HepG2 (cell line): ENCODE measurements at regions not wholly inside any gene's neighbourhood (a gene's known extent, or its start where the extent isn't known, plus 50 kb on each side); places are given as distances from the start of the nearest gene placed in this dataset.

Source experiments
- ATF7-NPFF ChIP-seq: sonication (generic); formaldehyde crosslinking; IDR thresholded peaks from 2 replicates; pipeline ENCODE4 v1.8.1; 2023; ENCODE audit warnings: mild to moderate bottlenecking, low read depth, missing genetic modification reagents, moderate library complexity
- IKZF4 ChIP-seq: sonication (generic); formaldehyde crosslinking; IDR thresholded peaks from 2 replicates; pipeline ENCODE4 v1.5.1; 2020; ENCODE audit warnings: borderline replicate concordance, mild to moderate bottlenecking, low read depth, missing genetic modification reagents; ENCODE audit errors: not compliant biosample characterization
- NRL ChIP-seq: sonication (generic); formaldehyde crosslinking; IDR thresholded peaks from 2 replicates; pipeline ENCODE4 v1.5.0; 2020; ENCODE audit warnings: missing genetic modification reagents, mild to moderate bottlenecking, moderate library complexity, borderline replicate concordance
- ZFYVE20 ChIP-seq: sonication (generic); formaldehyde crosslinking; IDR thresholded peaks from 2 replicates; pipeline ENCODE4 v1.8.0; 2023; ENCODE audit warnings: low read depth, mild to moderate bottlenecking, moderate library complexity, missing genetic modification reagents, borderline replicate concordance
- ZNF441 ChIP-seq: sonication (generic); formaldehyde crosslinking; IDR thresholded peaks from 2 replicates; pipeline ENCODE4 v1.7.0; 2021; ENCODE audit warnings: missing genetic modification reagents, borderline replicate concordance
- TF ChIP-seq, protein P1 (sequence below): sonication (generic); formaldehyde crosslinking; IDR thresholded peaks from 2 replicates; pipeline ENCODE4 v1.4.0; 2020; ENCODE audit warnings: mild to moderate bottlenecking, missing genetic modification reagents
- TF ChIP-seq, protein P2 (sequence below): sonication (generic); formaldehyde crosslinking; IDR thresholded peaks from 2 replicates; pipeline ENCODE4 v1.8.0; 2022; ENCODE audit warnings: missing genetic modification reagents, mild to moderate bottlenecking, inconsistent platforms, borderline replicate concordance
- TF ChIP-seq, protein P3 (sequence below): sonication (generic); formaldehyde crosslinking; IDR thresholded peaks from 2 replicates; pipeline ENCODE4 v1.5.0; 2020; ENCODE audit warnings: mild to moderate bottlenecking, low read depth, missing genetic modification reagents, borderline replicate concordance
- TF ChIP-seq, protein P4 (sequence below): sonication (generic); formaldehyde crosslinking; IDR thresholded peaks from 2 replicates; pipeline ENCODE4 v1.4.0; 2020; ENCODE audit warnings: mild to moderate bottlenecking, missing genetic modification reagents
- TF ChIP-seq, protein P5 (sequence below): sonication (generic); formaldehyde crosslinking; IDR thresholded peaks from 2 replicates; pipeline ENCODE4 v1.4.0; 2020; ENCODE audit warnings: mild to moderate bottlenecking, missing genetic modification reagents

DNA sequence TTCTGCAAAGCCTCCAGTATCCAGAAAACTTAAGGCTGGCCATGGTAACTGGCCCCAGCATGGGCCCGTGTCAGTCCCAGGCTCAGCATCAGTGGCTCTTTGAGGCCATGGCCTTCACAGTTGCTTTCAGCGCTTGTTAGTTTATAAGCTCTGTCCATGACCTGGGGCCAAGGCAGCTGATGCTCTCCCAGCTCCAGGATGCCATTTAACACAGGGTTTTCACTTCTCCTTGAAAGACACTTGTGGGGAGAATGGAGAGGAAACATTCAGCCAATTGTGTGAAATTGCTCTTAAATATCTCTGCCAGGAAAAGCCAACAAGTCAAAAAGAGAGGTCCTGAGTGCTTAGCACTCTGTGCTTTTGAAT is 321.3 kb downstream of the FOXO1 start (continued):
- TF ChIP-seq, protein P1, sequence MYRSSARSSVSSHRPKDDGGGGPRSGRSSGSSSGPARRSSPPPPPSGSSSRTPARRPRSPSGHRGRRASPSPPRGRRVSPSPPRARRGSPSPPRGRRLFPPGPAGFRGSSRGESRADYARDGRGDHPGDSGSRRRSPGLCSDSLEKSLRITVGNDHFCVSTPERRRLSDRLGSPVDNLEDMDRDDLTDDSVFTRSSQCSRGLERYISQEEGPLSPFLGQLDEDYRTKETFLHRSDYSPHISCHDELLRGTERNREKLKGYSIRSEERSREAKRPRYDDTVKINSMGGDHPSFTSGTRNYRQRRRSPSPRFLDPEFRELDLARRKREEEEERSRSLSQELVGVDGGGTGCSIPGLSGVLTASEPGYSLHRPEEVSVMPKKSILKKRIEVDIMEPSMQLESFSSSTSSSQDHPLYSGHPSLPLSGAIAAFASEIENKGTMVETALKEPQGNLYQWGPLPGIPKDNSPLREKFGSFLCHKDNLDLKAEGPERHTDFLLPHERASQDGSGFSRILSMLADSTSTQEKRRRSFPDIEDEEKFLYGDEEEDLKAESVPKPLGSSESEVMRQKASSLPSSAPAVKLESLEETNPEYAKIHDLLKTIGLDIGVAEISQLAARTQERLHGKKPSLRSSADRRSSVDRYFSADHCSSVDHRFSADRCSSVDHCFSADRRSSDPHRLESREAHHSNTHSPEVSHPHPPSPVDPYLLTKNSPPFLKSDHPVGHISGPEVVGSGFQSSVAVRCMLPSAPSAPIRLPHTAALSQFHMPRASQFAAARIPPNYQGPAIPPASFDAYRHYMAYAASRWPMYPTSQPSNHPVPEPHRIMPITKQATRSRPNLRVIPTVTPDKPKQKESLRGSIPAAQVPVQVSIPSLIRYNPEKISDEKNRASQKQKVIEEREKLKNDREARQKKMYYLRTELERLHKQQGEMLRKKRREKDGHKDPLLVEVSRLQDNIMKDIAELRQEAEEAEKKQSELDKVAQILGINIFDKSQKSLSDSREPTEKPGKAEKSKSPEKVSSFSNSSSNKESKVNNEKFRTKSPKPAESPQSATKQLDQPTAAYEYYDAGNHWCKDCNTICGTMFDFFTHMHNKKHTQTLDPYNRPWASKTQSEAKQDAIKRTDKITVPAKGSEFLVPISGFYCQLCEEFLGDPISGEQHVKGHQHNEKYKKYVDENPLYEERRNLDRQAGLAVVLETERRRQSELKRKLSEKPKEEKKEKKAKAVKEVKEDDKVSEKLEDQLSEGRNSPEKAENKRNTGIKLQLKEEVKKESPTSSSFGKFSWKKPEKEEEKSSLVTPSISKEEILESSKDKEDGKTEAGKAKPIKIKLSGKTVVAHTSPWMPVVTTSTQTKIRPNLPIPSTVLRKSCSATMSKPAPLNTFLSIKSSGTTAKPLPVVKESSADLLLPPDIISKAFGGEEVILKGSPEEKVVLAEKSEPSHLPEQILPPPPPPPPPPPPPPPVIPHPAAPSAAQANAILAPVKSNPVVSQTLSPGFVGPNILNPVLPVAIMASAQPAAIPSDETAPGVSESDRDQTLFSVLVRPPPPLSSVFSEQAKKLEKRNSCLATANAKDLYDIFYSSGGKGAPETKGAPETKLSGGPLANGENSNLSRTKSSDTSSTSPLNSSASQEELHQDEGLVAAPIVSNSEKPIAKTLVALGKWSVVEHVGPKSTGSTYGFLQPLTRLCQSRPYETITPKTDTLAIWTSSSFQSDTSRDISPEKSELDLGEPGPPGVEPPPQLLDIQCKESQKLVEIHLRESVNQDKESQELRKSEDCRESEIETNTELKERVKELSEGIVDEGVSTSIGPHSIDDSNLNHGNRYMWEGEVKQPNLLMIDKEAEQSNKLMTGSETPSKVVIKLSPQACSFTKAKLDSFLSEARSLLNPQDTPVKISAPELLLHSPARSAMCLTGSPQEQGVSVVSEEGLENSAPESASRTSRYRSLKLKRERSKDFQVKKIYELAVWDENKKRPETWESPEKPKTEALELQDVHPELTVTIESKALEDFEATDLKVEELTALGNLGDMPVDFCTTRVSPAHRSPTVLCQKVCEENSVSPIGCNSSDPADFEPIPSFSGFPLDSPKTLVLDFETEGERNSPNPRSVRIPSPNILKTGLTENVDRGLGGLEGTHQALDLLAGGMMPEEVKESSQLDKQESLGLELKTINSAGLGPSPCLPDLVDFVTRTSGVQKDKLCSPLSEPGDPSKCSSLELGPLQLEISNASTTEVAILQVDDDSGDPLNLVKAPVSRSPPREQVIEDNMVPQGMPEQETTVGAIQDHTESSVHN = no peak
- TF ChIP-seq ATF7-NPFF (CRISPR knock-in tag) = no peak
- TF ChIP-seq ZNF441 (CRISPR knock-in tag) = no peak
- TF ChIP-seq NRL = no peak
- TF ChIP-seq, protein P2, sequence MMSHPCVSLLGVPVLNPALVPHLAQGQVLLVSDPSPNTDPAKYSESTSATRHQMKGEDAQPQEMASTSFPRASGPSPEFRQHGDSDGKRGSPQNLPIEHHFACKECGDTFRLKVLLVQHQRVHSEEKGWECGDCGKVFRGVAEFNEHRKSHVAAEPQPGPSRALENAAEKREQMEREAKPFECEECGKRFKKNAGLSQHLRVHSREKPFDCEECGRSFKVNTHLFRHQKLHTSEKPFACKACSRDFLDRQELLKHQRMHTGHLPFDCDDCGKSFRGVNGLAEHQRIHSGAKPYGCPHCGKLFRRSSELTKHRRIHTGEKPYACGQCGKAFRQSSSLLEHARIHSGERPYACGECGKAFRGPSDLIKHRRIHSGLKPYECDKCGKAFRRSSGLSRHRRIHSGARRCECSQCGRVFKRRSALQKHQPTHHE = no peak
- no peak for TF ChIP-seq ZFYVE20 (CRISPR knock-in tag)
- no peak for TF ChIP-seq IKZF4 (CRISPR knock-in tag)
- TF ChIP-seq, protein P3, sequence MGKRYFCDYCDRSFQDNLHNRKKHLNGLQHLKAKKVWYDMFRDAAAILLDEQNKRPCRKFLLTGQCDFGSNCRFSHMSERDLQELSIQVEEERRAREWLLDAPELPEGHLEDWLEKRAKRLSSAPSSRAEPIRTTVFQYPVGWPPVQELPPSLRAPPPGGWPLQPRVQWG (CRISPR knock-in tag) = no peak
- TF ChIP-seq, protein P4, sequence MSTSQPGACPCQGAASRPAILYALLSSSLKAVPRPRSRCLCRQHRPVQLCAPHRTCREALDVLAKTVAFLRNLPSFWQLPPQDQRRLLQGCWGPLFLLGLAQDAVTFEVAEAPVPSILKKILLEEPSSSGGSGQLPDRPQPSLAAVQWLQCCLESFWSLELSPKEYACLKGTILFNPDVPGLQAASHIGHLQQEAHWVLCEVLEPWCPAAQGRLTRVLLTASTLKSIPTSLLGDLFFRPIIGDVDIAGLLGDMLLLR (CRISPR knock-in tag) = no peak
- TF ChIP-seq, protein P5, sequence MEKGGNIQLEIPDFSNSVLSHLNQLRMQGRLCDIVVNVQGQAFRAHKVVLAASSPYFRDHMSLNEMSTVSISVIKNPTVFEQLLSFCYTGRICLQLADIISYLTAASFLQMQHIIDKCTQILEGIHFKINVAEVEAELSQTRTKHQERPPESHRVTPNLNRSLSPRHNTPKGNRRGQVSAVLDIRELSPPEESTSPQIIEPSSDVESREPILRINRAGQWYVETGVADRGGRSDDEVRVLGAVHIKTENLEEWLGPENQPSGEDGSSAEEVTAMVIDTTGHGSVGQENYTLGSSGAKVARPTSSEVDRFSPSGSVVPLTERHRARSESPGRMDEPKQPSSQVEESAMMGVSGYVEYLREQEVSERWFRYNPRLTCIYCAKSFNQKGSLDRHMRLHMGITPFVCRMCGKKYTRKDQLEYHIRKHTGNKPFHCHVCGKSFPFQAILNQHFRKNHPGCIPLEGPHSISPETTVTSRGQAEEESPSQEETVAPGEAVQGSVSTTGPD = no peak
- TF ChIP-seq, all 625 proteins: peak for 12
